Epithelial cell of esophagus (primary cell): ENCODE measurements at regions not wholly inside any gene's neighbourhood (a gene's known extent, or its start where the extent isn't known, plus 50 kb on each side); places are given as distances from the start of the nearest gene placed in this dataset.
"Not testable (repeated sequence)": the region's sequence is repeated elsewhere in the genome, so short reads cannot be mapped to it uniquely, and the experiment has no call there.

Experiments used
- DNase-seq: peaks from one replicate; pipeline ENCODE4 v3.0.0; 2010; ENCODE audit warnings: low read depth
- H3K4me3 ChIP-seq: 2 replicates; pipeline ENCODE4 v1.5.1; 2011; ENCODE audit warnings: mild to moderate bottlenecking, low read length, control low read depth
- TF ChIP-seq, protein P1 (sequence below): IDR thresholded peaks from 2 replicates; pipeline ENCODE4 v1.5.1; 2011; ENCODE audit warnings: low read depth, mild to moderate bottlenecking, low read length, control low read depth, inconsistent platforms; ENCODE audit not compliant: insufficient read depth; ENCODE audit errors: missing control alignments

DNA sequence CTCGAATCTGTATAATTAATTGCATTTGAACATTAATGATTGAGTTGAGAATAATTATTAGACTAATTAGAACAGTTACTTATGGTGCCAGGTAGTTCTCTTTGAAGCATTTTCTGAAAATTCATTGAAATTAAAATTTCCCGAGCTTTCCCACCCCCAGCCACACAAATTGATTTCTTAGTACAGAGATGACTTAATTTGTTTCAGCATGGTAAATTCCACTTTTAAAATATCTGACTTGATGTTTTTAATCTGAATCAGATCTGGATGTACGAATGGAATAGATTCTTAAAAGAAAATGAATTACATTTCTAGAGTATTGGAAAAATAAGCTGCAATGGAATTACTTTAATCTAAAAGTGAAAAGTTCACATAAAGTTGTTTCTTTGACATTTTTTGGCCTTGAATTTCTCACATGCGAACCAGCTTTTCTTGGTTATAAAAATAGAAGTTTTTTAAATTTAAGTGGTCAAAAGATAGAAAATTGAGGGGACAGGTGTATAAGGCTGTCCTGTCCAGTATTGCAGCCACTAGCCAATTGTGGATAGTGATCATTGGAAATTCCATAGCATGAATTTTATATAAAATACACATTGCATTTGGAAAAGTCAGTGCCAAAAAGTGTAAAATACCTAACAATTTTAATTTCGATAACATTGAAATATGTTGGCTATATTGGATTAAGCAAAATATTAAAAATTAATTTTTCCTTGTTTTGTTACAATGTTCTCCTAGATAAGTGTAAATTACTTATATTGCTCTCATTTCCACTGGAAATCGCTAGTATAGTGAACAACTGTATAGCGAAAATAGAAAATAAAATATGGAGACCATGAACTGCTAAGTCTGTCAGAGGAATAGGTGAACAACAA is 102.9 kb downstream of the OR2B2 start:
- H3K4me3 ChIP-seq = peak overlapping the region; percentile 80
- no peak for DNase-seq
- TF ChIP-seq, protein P1, sequence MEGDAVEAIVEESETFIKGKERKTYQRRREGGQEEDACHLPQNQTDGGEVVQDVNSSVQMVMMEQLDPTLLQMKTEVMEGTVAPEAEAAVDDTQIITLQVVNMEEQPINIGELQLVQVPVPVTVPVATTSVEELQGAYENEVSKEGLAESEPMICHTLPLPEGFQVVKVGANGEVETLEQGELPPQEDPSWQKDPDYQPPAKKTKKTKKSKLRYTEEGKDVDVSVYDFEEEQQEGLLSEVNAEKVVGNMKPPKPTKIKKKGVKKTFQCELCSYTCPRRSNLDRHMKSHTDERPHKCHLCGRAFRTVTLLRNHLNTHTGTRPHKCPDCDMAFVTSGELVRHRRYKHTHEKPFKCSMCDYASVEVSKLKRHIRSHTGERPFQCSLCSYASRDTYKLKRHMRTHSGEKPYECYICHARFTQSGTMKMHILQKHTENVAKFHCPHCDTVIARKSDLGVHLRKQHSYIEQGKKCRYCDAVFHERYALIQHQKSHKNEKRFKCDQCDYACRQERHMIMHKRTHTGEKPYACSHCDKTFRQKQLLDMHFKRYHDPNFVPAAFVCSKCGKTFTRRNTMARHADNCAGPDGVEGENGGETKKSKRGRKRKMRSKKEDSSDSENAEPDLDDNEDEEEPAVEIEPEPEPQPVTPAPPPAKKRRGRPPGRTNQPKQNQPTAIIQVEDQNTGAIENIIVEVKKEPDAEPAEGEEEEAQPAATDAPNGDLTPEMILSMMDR = no peak

DNA sequence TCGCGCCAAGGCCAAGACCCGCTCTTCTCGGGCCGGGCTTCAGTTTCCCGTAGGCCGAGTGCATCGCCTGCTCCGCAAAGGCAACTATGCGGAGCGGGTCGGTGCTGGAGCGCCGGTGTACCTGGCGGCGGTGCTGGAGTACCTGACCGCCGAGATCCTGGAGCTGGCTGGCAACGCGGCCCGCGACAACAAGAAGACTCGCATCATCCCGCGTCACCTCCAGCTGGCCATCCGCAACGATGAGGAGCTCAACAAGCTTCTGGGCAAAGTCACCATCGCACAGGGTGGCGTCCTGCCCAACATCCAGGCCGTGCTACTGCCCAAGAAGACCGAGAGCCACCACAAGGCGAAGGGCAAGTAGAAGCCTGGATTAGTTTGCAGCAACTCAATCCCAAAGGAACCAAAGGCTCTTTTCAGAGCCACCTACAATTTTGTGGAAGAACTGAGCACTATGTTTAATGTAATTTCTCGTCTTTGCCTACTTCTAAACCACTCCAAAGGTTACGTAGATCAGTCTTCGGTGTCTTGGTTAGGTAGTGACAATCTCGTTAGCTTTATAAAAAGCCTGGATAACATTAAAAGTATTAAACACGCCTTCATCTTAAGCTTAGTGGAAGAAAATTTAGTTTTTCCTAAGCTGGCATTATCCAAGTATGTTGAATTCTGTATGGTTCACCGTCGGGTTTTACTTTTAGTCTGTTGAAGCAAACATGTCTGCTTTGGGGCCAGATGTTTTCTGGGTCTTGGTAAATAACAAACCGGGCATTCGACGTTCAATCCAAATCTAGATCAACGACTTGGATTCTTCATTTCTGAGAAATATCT is 103.7 kb downstream of the OR2B2 start:
- not testable (repeated sequence) for DNase-seq
- peak overlapping the region; percentile 63 for H3K4me3 ChIP-seq

DNA sequence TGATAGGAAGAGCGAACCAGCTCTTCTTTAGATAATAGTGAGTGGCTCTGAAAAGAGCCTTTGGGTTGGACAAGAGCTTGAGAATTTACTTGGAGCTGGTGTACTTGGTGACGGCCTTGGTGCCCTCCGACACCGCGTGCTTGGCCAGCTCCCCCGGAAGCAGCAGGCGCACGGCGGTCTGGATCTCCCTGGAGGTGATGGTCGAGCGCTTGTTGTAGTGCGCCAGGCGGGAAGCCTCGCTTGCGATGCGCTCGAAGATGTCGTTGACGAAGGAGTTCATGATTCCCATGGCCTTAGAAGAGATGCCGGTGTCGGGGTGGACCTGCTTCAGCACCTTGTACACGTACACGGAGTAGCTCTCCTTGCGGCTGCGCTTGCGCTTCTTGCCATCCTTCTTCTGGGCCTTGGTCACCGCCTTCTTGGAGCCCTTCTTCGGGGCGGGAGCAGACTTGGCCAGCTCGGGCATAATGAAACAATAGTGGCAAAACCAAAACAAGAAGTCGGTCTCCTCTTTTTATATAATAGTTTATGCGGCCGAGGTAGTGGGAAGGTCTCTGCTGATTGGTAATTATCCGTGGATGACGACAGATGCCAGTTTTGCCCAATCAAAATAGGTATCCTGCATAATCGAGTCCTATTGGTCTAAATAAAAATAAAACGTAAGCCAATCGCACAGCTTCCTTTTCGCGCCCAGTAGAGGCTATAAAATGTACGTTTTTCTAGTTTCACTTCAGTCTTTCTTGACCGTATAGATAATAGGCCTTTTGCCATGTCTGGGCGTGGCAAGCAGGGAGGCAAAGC is 104.6 kb downstream of the OR2B2 start:
- DNase-seq = peak; percentile 95
- H3K4me3 ChIP-seq = peak overlapping the region; percentile 63

DNA sequence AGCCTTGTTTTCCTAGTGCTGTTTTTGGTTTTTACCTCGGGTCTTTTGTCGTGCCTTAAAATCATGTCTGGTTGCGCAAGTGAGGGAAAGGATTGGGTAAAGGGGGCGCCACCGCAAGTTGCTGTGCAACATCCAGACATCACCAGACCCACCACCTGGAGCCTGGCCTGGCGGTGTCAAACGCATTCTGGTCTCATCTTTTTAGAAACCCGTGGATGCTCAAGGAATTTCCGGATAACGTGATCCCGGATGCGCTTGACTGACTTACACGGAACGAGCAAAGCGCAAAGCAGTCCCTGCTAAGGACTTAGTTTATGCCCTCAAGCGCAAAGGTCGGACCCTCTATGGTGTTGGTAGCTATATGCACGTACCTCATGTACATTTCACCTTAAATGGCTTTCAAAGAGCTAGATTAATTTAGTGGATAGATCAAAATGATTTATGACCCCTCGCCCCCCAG is 105.2 kb downstream of the OR2B2 start:
- no peak for DNase-seq
- H3K4me3 ChIP-seq = peak overlapping the region; percentile 63
- TF ChIP-seq, protein P1 = no peak

DNA sequence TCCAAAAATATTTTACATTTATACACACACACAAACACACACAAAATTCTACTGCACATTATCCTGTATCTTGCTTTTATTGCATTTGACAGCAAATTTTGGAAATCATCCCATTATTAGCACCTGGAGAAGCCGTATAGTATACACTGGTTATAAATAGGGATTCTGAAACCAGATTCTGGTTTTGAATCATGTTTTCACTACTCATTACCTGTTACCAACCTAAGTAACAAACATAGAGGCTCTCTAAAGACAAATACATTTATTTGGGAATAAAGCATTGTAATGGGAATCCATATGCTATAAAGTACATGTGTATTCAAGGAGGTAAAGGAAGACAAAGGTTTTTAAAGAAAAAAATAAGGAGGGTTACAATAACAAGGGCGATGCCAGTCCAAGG is 106.8 kb downstream of the OR2B2 start:
- no peak overlapping the region for H3K4me3 ChIP-seq
- no peak for DNase-seq
- TF ChIP-seq, protein P1 = no peak

DNA sequence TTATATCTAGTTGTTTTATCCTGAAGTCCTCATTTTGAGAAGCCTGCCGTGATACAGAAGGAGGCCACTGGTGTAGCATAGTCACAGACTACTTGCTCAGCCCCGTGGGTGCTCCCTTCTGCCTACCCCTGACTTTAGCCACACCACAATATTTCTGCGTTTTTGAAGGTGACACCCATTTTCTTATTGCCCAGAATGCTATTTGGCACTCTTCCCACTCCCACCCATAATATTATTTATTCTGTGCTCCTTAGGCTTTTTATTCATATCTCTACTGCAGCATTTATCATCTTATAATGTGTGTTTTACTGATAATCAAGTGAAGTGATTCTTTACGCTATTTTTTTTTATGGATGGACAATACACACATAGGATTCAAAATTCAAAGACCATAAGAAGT is 107.3 kb downstream of the OR2B2 start:
- DNase-seq = no peak
- TF ChIP-seq, protein P1 = no peak

DNA sequence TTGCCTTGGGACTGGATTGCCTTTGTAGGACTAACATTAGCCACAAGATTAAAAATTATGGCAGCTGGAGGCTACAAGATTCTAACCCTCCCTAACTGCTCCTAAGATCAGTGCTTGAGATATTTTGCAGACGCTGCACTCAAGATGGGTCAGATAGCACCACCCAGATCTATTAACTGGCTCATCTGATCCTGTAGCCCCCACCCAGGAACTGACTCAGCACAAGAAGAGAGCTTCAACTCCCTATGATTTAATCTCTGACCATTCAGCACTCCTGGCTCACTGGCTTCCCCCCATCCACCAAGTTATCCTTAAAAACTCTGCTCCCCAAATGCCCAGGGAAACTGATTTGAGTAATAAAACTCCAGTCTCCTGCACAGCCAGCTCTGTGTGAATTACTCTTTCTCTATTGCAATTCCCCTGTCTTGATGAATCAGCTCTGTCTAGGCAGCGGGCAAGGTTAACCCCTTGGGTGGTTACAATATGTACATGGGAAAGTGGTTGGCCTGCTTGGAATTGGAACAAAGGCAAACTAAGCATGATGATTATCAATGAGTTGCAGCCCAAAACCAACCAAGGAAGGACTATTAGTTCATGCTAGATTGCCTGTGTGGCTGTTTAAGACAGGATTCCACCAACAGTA is 111.3 kb downstream of the OR2B2 start:
- no peak overlapping the region for H3K4me3 ChIP-seq
- TF ChIP-seq, protein P1 = no peak
- no peak for DNase-seq

More for the DNA sequence above, 107.3 kb downstream of the OR2B2 start:
- no peak overlapping the region for H3K4me3 ChIP-seq
